ENCODE measurements at regions not wholly inside any gene's neighbourhood (a gene's known extent, or its start where the extent isn't known, plus 50 kb on each side); places are given as distances from the start of the nearest gene placed in this dataset.

DNA sequence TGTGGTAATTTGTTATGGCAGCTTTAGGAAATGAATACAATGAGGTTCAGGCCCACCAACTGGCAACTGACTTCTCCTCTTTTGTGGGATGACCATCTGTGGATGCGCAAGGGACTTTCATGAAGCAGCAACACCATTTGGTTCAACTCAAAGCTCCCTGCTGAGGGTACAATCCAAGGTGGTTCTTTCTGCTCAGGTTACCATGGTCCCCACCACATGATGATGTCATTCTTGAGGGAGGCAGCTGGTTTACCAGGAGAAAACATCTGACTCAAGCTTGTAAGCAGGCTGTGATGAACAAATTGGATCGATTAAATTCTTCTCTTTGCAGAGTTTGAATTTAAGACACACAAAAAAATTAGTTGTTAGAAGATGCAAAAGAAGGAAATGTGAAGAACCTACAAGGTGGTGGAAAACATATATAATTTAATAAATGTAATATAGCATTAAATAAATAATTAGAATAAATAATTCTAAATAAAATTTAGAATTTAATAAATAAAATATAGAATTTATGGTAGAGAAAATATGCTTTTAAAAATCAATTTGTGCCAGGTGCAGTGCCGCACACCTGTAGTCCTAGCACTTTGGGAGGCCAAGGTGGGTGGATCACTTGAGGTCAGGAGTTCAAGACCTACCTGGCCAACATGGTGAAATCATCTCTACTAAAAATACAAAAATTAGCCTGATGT is 67.6 kb upstream of the ANKFN1 start:
- TF ChIP-seq CEBPB (IDR thresholded peaks at IDR 0.05; ENCODE audit: low read depth, low read length) (no peak), CTCF (IDR thresholded peaks at IDR 0.05; ENCODE audit: control extremely low read depth in 1 of 3, insufficient read depth in 1 of 3, low read depth in 1 of 3, low read length in 3 of 3) (no peak), ATF3 (IDR thresholded peaks at IDR 0.05; ENCODE audit: insufficient read depth, low read depth, low read length) (no peak), PHF8 (conservative IDR thresholded peaks at IDR 0.05; ENCODE audit: low read depth, low read length) (no peak), EGR1 (IDR thresholded peaks at IDR 0.05; ENCODE audit: borderline replicate concordance, low read depth, low read length) (no peak), POLR2A (IDR thresholded peaks at IDR 0.05; ENCODE audit: control extremely low read depth in 1 of 2, low read depth in 2 of 2, low read length in 2 of 2) (no peak), EZH2 (IDR thresholded peaks at IDR 0.05; ENCODE audit: low read depth, low read length, severe bottlenecking) (no peak), KDM1A (IDR thresholded peaks at IDR 0.05; ENCODE audit: borderline replicate concordance, low read length) (no peak), ZNF274 (IDR thresholded peaks at IDR 0.05; ENCODE audit: borderline replicate concordance, extremely low read depth, low read length) (no peak), SP2 (IDR thresholded peaks at IDR 0.05; ENCODE audit: low read length) (no peak), SIX5 (IDR thresholded peaks at IDR 0.05; ENCODE audit: low read depth, low read length) (no peak), SRF (IDR thresholded peaks at IDR 0.05; ENCODE audit: low read depth, low read length) (no peak), MAFK (IDR thresholded peaks at IDR 0.05; ENCODE audit: low read depth, low read length) (no peak), NANOG (IDR thresholded peaks at IDR 0.05; ENCODE audit: insufficient read depth, low read depth, low read length, poor library complexity, severe bottlenecking) (no peak)
